Stomach (tissue), 4 donors: ENCODE measurements at regions not wholly inside any gene's neighbourhood (a gene's known extent, or its start where the extent isn't known, plus 50 kb on each side); places are given as distances from the start of the nearest gene placed in this dataset.

Source experiments
- EP300 ChIP-seq: sonication (generic); formaldehyde crosslinking; IDR thresholded peaks from one replicate; pipeline ENCODE4 v1.6.1; 2017; ENCODE audit warnings: antibody characterized with exemption
- POLR2A ChIP-seq, 4 donors: fragments of 450-650 bp; IDR thresholded peaks; one replicate each; pipeline ENCODE4 v1.6.1; 2016; ENCODE audit warnings: antibody characterized with exemption in 4 of 4, control low read depth in 2 of 4, mild to moderate bottlenecking in 1 of 4, moderate library complexity in 1 of 4
- POLR2AphosphoS5 ChIP-seq, 3 donors: sonication (generic); formaldehyde crosslinking; IDR thresholded peaks; one replicate each; pipeline ENCODE4 v1.6.1; 2016; ENCODE audit warnings: antibody characterized with exemption in 3 of 3
- TF ChIP-seq, protein P1 (sequence below), 7 experiments: fragments of 450-650 bp in 4 of 7; fragments of 200-600 bp in 3 of 7; sonication (generic) in 3 of 7; IDR thresholded peaks; one replicate each; pipeline ENCODE4 v1.5.1; 2016 to 2019; ENCODE audit warnings: antibody characterized with exemption in 7 of 7, control low read depth in 2 of 7, mild to moderate bottlenecking in 1 of 7

DNA sequence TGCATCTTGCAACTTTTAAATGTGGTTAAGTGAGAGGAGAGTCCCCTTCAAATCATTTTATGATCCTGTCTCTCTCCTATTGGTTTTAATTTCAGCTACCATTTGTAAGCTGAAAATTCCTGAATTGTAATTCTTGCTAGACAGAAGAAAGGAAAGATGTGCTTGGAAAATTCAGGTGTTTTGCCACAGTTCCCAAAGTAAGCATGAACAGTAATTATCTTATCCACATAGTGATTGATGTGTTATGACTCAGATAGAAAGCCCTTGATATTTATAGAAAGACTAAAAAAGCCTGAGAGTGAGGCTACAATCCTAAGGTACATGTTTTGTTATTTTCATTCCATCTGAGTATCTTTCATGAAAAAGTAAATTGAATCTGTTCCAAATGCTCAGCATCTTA lies 492.5 kb downstream of the MAT2B start:
- TF ChIP-seq, protein P1, sequence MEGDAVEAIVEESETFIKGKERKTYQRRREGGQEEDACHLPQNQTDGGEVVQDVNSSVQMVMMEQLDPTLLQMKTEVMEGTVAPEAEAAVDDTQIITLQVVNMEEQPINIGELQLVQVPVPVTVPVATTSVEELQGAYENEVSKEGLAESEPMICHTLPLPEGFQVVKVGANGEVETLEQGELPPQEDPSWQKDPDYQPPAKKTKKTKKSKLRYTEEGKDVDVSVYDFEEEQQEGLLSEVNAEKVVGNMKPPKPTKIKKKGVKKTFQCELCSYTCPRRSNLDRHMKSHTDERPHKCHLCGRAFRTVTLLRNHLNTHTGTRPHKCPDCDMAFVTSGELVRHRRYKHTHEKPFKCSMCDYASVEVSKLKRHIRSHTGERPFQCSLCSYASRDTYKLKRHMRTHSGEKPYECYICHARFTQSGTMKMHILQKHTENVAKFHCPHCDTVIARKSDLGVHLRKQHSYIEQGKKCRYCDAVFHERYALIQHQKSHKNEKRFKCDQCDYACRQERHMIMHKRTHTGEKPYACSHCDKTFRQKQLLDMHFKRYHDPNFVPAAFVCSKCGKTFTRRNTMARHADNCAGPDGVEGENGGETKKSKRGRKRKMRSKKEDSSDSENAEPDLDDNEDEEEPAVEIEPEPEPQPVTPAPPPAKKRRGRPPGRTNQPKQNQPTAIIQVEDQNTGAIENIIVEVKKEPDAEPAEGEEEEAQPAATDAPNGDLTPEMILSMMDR (IDR thresholded peaks at IDR 0.05): no peak
- no peak for TF ChIP-seq POLR2A (IDR thresholded peaks at IDR 0.05)
- TF ChIP-seq EP300: no peak
- TF ChIP-seq POLR2AphosphoS5 (IDR thresholded peaks at IDR 0.05): no peak
